Activated T-cell treated with anti-CD3 and anti-CD28 coated beads, Interleukin-2, amount 50 U/mL, for 48 hours (primary cell): ENCODE measurements at regions not wholly inside any gene's neighbourhood (a gene's known extent, or its start where the extent isn't known, plus 50 kb on each side); places are given as distances from the start of the nearest gene placed in this dataset.
"Not testable (repeated sequence)": the region's sequence is repeated elsewhere in the genome, so short reads cannot be mapped to it uniquely, and the experiment has no call there.

Experiments used
- DNase-seq, 2 experiments: peaks; one replicate each; pipeline ENCODE4 v3.0.0-alpha.2; 2020

- DNase-seq: no peak
Observed at GRCh38 chr20:59466107-59466815, 138.1 kb upstream of the PHACTR3 start.

GRCh38 chr20:59468831-59469230 lies 135.5 kb upstream of the PHACTR3 start:
- DNase-seq: no peak

GRCh38 chr20:59469267-59470252 lies 134.8 kb upstream of the PHACTR3 start:
- no peak for DNase-seq

- DNase-seq: no peak
Observed at GRCh38 chr20:59470521-59470920, 133.8 kb upstream of the PHACTR3 start.

- DNase-seq: no peak
Observed at GRCh38 chr20:59471653-59472421, 132.5 kb upstream of the PHACTR3 start.

GRCh38 chr20:59473742-59474141 lies 130.6 kb upstream of the PHACTR3 start:
- DNase-seq: no peak

GRCh38 chr20:59481067-59481466 lies 123.3 kb upstream of the PHACTR3 start:
- no peak for DNase-seq

- DNase-seq: no peak
Observed at GRCh38 chr20:59481477-59482018, 122.8 kb upstream of the PHACTR3 start.

GRCh38 chr20:59482351-59483187 lies 121.8 kb upstream of the PHACTR3 start:
- DNase-seq: no peak

GRCh38 chr20:59483481-59483880 lies 120.9 kb upstream of the PHACTR3 start:
- no peak for DNase-seq

GRCh38 chr20:59484228-59484627 lies 120.1 kb upstream of the PHACTR3 start:
- no peak for DNase-seq

GRCh38 chr20:59485576-59486454 lies 118.5 kb upstream of the PHACTR3 start:
- no peak for DNase-seq

- not testable (repeated sequence) for DNase-seq
Observed at GRCh38 chr20:59488459-59488858, 115.9 kb upstream of the PHACTR3 start.

- DNase-seq: not testable (repeated sequence)
Observed at GRCh38 chr20:59490196-59491004, 113.9 kb upstream of the PHACTR3 start.

- DNase-seq: no peak
Observed at GRCh38 chr20:59491884-59492283, 112.5 kb upstream of the PHACTR3 start.

GRCh38 chr20:59493926-59494325 lies 110.4 kb upstream of the PHACTR3 start:
- no peak for DNase-seq

GRCh38 chr20:59495166-59495565 lies 109.2 kb upstream of the PHACTR3 start:
- no peak for DNase-seq

- peak; percentile 77 to 78 for DNase-seq
Observed at GRCh38 chr20:59495894-59496510, 108.3 kb upstream of the PHACTR3 start.

GRCh38 chr20:59498291-59498690 lies 106.0 kb upstream of the PHACTR3 start:
- no peak for DNase-seq
